ENCODE measurements at regions not wholly inside any gene's neighbourhood (a gene's known extent, or its start where the extent isn't known, plus 50 kb on each side); places are given as distances from the start of the nearest gene placed in this dataset.
A peak's percentile ranks its signal among the peaks of the same experiment; 100 is the strongest.

DNA sequence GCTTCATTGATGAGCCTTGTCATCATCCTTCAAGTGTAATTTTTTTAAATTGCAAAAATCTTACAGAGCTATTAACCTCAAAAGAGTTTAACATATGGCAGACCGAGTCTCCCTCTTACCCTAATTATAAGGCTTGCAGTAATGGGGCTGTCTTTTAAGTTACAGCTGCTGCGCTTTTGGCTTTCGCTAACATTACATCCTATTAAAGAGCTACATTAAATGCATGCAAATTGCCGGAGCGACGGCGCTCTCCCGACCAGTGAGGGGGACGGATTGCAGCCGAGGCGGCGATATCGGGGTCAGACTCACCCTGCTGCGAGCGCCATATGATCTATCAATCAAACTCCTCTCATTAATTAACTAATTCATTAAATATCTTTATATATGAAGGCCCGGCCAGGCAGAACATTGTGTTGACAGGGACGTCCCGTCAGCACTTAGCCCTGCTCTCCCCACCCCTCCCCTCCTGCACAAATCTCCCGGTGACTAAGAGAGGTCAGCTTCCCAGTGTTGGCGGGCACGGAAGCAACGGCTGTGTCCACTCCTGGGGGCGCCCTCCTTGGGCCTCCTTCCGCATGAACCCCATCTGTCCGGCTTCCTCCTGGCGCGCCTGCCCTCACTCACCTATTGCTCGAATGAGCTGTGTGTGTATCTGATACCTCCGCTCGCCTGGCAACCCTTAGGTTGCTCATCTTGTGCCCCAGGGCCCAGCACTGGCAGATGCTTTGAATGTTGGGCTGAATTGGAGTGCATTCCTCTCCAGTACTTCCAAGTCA is 156.0 kb upstream of the CADM1 start:
- H3K27me3 ChIP-seq (ENCODE audit: control insufficient read depth, insufficient read depth, low read length) = no peaks in the 10 kb centered on the region
- no peak for FAIRE-seq
- peak in 3 of 5 donors; percentile 58 to 81 (median 63) for DNase-seq

DNA sequence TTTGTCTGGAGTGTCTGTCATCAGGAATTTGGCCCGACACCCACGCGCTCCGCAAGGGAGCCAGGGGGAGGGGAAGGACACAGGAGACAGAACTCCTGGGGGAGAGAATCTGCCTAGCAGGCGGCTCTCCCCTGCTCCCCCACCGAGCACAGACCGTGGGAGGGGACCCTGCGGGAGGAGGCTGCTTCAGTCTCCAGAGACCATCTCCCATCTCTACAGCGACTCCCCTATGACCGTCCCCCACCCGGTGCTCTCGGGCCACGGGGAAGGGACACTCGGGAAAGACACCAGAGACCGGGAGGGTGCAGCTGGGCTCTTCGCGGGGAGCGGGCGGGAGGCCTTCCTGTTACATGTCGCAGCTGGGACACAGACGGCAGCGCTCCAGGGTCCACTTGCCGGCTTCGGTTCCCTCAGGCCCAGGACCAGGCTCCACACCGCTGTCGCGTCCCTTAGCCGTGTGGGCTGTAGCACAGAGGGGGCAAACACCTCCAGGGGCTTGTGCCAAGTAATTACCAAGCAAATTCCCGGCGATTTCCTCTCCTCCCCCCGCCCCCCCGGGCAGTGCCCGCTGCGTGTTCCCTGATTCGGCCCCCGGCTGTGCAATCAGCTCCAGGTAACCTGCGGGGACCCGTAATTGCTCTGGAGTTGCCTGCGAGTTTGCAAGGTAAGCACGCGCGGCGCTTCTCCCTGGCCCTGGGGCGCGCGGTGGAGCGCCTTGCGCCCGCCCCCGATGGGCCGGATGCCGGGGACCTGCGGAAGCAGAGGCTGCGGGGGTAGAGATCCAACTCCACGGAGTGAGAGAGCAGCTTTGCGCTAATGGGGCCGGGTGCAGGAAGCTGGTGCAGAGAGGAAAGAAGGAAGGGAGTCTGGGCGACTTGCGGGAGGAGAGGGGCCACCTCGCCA is 155.1 kb upstream of the CADM1 start:
- no peaks in the 10 kb centered on the region for H3K27me3 ChIP-seq (ENCODE audit: control insufficient read depth, insufficient read depth, low read length)
- H3K4me1 ChIP-seq (ENCODE audit: control insufficient read depth in 2 of 3, insufficient read depth in 2 of 3, low read depth in 1 of 3, low read length in 3 of 3) = peaks cover 0 to 4% (median 0%) of the 10 kb centered on the region in 3 donors
- TF ChIP-seq, protein P1, sequence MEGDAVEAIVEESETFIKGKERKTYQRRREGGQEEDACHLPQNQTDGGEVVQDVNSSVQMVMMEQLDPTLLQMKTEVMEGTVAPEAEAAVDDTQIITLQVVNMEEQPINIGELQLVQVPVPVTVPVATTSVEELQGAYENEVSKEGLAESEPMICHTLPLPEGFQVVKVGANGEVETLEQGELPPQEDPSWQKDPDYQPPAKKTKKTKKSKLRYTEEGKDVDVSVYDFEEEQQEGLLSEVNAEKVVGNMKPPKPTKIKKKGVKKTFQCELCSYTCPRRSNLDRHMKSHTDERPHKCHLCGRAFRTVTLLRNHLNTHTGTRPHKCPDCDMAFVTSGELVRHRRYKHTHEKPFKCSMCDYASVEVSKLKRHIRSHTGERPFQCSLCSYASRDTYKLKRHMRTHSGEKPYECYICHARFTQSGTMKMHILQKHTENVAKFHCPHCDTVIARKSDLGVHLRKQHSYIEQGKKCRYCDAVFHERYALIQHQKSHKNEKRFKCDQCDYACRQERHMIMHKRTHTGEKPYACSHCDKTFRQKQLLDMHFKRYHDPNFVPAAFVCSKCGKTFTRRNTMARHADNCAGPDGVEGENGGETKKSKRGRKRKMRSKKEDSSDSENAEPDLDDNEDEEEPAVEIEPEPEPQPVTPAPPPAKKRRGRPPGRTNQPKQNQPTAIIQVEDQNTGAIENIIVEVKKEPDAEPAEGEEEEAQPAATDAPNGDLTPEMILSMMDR (IDR thresholded peaks at IDR 0.05; ENCODE audit: borderline replicate concordance, extremely low read depth, insufficient read depth) = no peak
- H3K9me3 ChIP-seq (ENCODE audit: control insufficient read depth in 2 of 3, insufficient read depth in 1 of 3, low read length in 3 of 3) = no peaks in the 10 kb centered on the region
- FAIRE-seq (no peak), DNase-seq (peak in 4 of 5 donors; percentile 77 to 83 (median 80))
- intact Hi-C loops (cut with DNase I) = no loop called here
- H3K4me3 ChIP-seq (ENCODE audit: low read length in 3 of 3) = peak overlapping the region in 1 of 3 donors; percentile 43
- H3K27ac ChIP-seq (ENCODE audit: low read depth in 2 of 2, low read length in 2 of 2) = no peak overlapping the region
- H3K36me3 ChIP-seq (ENCODE audit: control insufficient read depth in 2 of 3, insufficient read depth in 3 of 3, low read length in 3 of 3) = no peaks in the 10 kb centered on the region
- no peak overlapping the region for H3K9ac ChIP-seq (ENCODE audit: low read length in 3 of 3)

More for the DNA sequence above, 156.0 kb upstream of the CADM1 start:
- Histone ChIP-seq H3K9me3 (ENCODE audit: control insufficient read depth in 2 of 3, insufficient read depth in 1 of 3, low read length in 3 of 3) (no peaks in the 10 kb centered on the region), H3K36me3 (ENCODE audit: control insufficient read depth in 2 of 3, insufficient read depth in 3 of 3, low read length in 3 of 3) (no peaks in the 10 kb centered on the region), H3K4me3 (ENCODE audit: low read length in 3 of 3) (peak overlapping the region in 1 of 3 donors; percentile 43), H3K4me1 (ENCODE audit: control insufficient read depth in 2 of 3, insufficient read depth in 2 of 3, low read depth in 1 of 3, low read length in 3 of 3) (peaks cover 0 to 4% (median 0%) of the 10 kb centered on the region in 3 donors), H3K9ac (ENCODE audit: low read length in 3 of 3) (no peak overlapping the region), H3K27ac (ENCODE audit: low read depth in 2 of 2, low read length in 2 of 2) (no peak overlapping the region)
- intact Hi-C loops (cut with DNase I) = no loop called here
- TF ChIP-seq, protein P1 (IDR thresholded peaks at IDR 0.05; ENCODE audit: borderline replicate concordance, extremely low read depth, insufficient read depth) = no peak

DNA sequence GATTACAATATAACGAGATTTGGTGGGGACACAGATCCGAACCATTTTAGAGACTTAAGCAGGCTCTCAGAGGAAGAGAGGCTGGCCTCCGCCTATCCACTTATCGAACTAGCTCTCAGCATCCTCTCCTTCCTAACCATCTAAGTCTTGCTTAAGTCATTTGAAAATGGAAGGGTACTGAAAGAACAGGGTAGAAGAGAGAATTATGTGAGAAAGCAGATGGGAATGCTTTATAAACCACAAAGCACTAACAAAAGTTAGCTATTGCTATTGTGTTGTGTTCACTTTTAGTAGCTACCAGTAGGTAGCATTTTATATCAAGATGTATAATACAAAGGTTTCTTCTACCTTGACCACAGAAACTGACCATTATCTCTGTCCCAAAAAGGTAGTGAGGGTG is 153.4 kb upstream of the CADM1 start:
- TF ChIP-seq, protein P1 (IDR thresholded peaks at IDR 0.05; ENCODE audit: borderline replicate concordance, extremely low read depth, insufficient read depth) = no peak
- Histone ChIP-seq H3K36me3 (ENCODE audit: control insufficient read depth in 2 of 3, insufficient read depth in 3 of 3, low read length in 3 of 3) (no peaks in the 10 kb centered on the region), H3K9ac (ENCODE audit: low read length in 3 of 3) (no peak overlapping the region), H3K27me3 (ENCODE audit: control insufficient read depth, insufficient read depth, low read length) (no peaks in the 10 kb centered on the region), H3K9me3 (ENCODE audit: control insufficient read depth in 2 of 3, insufficient read depth in 1 of 3, low read length in 3 of 3) (no peaks in the 10 kb centered on the region), H3K27ac (ENCODE audit: low read depth in 2 of 2, low read length in 2 of 2) (no peak overlapping the region), H3K4me1 (ENCODE audit: control insufficient read depth in 2 of 3, insufficient read depth in 2 of 3, low read depth in 1 of 3, low read length in 3 of 3) (peaks cover 0 to 4% (median 0%) of the 10 kb centered on the region in 3 donors), H3K4me3 (ENCODE audit: low read length in 3 of 3) (no peak overlapping the region)
- FAIRE-seq (no peak), DNase-seq (no peak)
- intact Hi-C loops (cut with DNase I) = no loop called here
